ENCODE measurements at regions not wholly inside any gene's neighbourhood (a gene's known extent, or its start where the extent isn't known, plus 50 kb on each side); places are given as distances from the start of the nearest gene placed in this dataset.

DNA sequence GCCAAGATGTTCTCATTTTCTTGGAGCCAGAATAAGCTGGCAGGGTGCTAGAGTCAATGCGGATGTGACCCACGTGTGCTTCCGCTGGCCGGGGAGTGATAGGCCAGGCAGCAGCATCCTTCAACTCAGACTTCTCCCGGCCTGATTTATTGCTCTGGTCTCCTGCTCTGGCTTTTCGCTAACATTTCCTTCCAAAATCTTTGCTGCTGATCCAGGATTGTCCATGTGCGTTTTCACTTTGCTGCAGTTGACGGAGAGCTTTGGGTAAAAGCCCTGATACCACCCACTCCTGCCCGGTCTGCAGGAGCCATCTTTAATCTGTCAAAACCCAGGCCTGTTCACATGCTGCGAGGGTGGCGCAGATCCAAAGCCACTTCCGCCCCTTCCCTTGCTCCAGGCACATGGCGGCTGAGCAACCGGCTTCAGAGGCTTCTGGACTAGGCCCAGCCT lies 106.8 kb downstream of the CYP26A1 start:
- TF ChIP-seq, protein P1, sequence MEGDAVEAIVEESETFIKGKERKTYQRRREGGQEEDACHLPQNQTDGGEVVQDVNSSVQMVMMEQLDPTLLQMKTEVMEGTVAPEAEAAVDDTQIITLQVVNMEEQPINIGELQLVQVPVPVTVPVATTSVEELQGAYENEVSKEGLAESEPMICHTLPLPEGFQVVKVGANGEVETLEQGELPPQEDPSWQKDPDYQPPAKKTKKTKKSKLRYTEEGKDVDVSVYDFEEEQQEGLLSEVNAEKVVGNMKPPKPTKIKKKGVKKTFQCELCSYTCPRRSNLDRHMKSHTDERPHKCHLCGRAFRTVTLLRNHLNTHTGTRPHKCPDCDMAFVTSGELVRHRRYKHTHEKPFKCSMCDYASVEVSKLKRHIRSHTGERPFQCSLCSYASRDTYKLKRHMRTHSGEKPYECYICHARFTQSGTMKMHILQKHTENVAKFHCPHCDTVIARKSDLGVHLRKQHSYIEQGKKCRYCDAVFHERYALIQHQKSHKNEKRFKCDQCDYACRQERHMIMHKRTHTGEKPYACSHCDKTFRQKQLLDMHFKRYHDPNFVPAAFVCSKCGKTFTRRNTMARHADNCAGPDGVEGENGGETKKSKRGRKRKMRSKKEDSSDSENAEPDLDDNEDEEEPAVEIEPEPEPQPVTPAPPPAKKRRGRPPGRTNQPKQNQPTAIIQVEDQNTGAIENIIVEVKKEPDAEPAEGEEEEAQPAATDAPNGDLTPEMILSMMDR (IDR thresholded peaks at IDR 0.05) = no peak
- TF ChIP-seq ZFX (IDR thresholded peaks at IDR 0.05; ENCODE audit: borderline replicate concordance) = no peak
